Choroid plexus epithelial cell (primary cell): ENCODE measurements at regions not wholly inside any gene's neighbourhood (a gene's known extent, or its start where the extent isn't known, plus 50 kb on each side); places are given as distances from the start of the nearest gene placed in this dataset.
"Not testable (repeated sequence)": the region's sequence is repeated elsewhere in the genome, so short reads cannot be mapped to it uniquely, and the experiment has no call there.

Experiments used
- DNase-seq: peaks from one replicate; pipeline ENCODE4 v3.0.0-alpha.2; 2010; ENCODE audit warnings: low read depth
- H3K4me3 ChIP-seq: 2 replicates; pipeline ENCODE4 v1.5.1; 2011; ENCODE audit warnings: low read depth, mild to moderate bottlenecking, control low read depth, low read length, moderate library complexity
- TF ChIP-seq, protein P1 (sequence below): conservative IDR thresholded peaks from 2 replicates; pipeline ENCODE4 v1.5.1; 2011; ENCODE audit warnings: low read depth, mild to moderate bottlenecking, control low read depth, inconsistent platforms, low read length, moderate library complexity

DNA sequence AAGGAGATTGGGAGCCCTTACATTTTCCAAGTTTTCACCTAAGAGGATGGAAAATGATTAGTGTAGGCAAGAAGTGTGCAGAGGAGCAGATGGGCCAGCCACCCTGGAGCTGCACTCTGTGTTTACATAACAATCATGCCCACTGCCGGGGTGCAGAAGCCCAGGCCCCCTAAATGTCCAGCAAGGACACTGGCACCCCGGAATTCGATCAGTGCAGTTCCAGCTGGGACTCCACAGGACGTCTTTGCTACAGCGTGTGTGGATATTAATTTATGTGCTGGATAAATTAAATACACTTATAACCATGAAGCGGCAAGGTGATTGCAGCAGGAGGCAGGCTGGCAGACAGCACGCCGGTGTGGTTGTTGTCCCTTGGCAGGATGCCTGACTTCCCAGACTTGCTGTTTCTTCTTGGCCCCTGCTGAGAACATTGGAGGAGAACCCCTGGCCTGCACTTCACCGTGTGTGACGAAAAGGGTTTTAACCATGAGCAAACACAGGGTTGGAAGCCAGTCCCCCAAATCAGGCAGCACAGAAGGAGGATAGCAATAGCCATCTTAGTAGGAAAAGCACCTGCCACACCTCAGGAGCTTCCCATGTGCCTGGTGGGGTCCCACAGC lies 73.7 kb downstream of the GADD45G start:
- no peak for DNase-seq
- H3K4me3 ChIP-seq, result no peak overlapping the region
- TF ChIP-seq, protein P1, sequence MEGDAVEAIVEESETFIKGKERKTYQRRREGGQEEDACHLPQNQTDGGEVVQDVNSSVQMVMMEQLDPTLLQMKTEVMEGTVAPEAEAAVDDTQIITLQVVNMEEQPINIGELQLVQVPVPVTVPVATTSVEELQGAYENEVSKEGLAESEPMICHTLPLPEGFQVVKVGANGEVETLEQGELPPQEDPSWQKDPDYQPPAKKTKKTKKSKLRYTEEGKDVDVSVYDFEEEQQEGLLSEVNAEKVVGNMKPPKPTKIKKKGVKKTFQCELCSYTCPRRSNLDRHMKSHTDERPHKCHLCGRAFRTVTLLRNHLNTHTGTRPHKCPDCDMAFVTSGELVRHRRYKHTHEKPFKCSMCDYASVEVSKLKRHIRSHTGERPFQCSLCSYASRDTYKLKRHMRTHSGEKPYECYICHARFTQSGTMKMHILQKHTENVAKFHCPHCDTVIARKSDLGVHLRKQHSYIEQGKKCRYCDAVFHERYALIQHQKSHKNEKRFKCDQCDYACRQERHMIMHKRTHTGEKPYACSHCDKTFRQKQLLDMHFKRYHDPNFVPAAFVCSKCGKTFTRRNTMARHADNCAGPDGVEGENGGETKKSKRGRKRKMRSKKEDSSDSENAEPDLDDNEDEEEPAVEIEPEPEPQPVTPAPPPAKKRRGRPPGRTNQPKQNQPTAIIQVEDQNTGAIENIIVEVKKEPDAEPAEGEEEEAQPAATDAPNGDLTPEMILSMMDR, result no peak

DNA sequence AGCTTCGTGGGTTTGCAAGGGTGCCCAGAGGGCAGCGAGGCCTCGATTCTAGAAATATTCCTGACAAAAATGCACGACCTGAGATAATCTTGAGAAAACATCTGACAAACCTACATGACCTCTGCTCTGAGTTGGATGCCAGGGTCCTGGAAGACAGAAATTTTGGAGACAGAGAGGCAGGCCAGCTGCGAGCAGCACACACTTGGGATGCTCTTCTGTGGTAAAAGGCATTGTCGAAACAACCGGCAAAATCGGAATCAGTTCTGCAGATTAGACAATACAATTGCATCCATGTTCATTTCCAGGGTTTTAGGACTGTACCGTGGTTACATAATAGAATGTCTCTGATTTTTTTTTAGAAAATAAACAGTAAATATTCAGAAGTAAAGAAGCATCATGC lies 74.2 kb downstream of the GADD45G start:
- H3K4me3 ChIP-seq, result no peak overlapping the region
- TF ChIP-seq, protein P1, result no peak
- DNase-seq, result no peak

GRCh38 chr9:89679581-89679980 lies 74.8 kb downstream of the GADD45G start:
- TF ChIP-seq, protein P1, result no peak
- no peak for DNase-seq
- no peak overlapping the region for H3K4me3 ChIP-seq

DNA sequence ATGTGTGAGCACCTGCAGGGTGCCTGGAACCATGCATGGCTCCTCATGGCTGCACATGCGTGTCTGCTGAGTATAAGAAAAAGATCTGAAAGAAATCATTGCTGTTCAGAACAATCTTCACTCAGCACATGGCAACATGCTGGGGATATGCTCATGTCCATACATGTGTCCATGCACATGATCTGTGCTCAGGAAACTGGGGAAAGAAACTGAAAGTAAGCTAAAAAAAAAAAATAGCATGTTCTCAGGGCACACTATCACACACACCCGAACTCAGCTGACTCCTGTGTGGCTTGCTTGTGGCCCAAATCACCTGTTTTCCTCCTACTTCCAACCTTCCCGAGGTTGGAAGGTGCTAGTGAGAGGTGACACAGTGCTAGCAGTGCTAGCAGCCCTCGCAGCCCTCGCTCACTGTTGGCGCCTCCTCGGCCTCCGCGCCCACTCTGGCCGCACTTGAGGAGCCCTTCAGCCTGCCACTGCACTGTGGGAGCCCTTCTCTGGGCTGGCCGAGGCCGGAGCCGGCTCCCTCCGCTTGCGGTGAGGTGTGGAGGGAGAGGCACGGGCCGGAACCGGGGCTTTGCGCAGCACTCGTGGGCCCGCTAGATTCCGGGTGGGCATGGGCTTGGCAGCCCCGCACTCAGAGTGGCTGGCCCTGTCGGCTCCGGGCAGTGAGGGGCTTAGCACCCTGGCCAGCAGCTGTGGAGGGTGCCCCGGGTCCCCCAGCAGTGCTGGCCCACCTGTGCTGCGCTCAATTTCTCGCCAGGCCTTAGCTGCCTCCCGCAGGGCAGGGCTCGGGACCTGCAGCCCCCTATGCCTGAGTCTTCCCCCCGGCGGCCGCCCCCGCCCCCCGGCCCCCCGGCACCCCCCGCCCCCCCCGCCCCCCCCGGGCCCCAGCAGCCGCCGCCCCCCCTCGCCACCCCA lies 76.0 kb downstream of the GADD45G start:
- TF ChIP-seq, protein P1, result no peak
- no peak for DNase-seq

DNA sequence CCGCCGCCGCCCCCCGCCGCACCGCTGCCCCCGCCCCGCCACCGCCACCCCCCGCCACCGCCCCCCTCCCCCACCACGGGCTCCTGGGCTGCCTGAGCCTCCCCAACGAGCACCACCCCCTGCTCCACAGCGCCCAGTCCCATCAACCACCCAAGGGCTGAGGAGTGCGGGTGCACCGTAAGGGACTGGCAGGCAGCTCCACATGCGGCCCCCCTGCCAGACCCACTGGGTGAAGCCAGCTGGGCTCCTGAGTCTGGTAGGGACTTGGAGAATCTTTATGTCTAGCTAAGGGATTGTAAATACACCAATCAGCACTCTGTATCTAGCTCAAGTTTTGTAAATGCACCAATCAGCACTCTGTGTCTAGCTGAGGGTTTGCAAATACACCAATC lies 76.7 kb downstream of the GADD45G start:
- H3K4me3 ChIP-seq, DNase-seq: not testable (repeated sequence)

More for the DNA sequence above, 76.0 kb downstream of the GADD45G start:
- no peak overlapping the region for H3K4me3 ChIP-seq

- no peak for DNase-seq
- no peak overlapping the region for H3K4me3 ChIP-seq
- TF ChIP-seq, protein P1, result no peak
Observed at GRCh38 chr9:89683626-89684025, 78.8 kb downstream of the GADD45G start.

DNA sequence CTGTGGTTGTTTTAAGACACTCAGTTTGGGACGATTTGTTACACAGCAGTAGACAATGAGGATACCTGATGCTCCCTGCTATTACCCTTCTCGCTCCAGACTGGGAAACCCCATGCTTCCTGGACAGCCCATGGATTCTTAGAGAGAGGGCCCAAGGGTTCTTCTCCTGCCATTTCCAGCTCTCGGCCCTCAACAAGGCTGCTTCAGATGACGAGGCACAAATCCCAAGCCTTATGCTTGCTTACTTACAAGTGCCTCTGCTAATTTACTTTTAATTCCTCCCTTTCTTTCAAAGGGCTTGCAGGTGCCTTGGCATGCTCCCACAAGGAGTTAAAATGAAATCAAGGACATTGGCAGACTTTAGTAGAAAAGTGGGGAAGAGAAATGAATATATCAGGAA lies 79.4 kb downstream of the GADD45G start:
- TF ChIP-seq, protein P1, result no peak
- H3K4me3 ChIP-seq, result no peak overlapping the region
- no peak for DNase-seq
